ENCODE measurements at regions not wholly inside any gene's neighbourhood (a gene's known extent, or its start where the extent isn't known, plus 50 kb on each side); places are given as distances from the start of the nearest gene placed in this dataset.

GRCh38 chr4:44038811-44039210 is 409.8 kb downstream of the KCTD8 start:
- no peaks in the 10 kb centered on the region for H3K36me3 ChIP-seq (ENCODE audit: control insufficient read depth in 2 of 2, insufficient read depth in 1 of 2, low read length in 2 of 2)
- no peak for TF ChIP-seq ZNF843 (tag by site-specific recombination; IDR thresholded peaks at IDR 0.05)
- no peak for TF ChIP-seq HOXA7 (CRISPR knock-in tag; IDR thresholded peaks at IDR 0.05; ENCODE audit: borderline replicate concordance)
- no peak for TF ChIP-seq PRDM4 (tag by site-specific recombination; IDR thresholded peaks at IDR 0.05)
- TF ChIP-seq ZFP41 (tag by site-specific recombination; IDR thresholded peaks at IDR 0.05; ENCODE audit: borderline replicate concordance), result no peak
- no peak for TF ChIP-seq BCL11B (tag by site-specific recombination; IDR thresholded peaks at IDR 0.05; ENCODE audit: low read depth)
- TF ChIP-seq ZNF785 (tag by site-specific recombination; IDR thresholded peaks at IDR 0.05), result no peak
- no peak for TF ChIP-seq ZNF623 (tag by site-specific recombination; IDR thresholded peaks at IDR 0.05)
- TF ChIP-seq ZNF404 (tag by site-specific recombination; IDR thresholded peaks at IDR 0.05), result no peak
- no peak for TF ChIP-seq ZNF571 (tag by site-specific recombination; IDR thresholded peaks at IDR 0.05)
- no peak for TF ChIP-seq ZNF610 (tag by site-specific recombination; IDR thresholded peaks at IDR 0.05; ENCODE audit: borderline replicate concordance)
- TF ChIP-seq PBX3 (CRISPR knock-in tag; IDR thresholded peaks at IDR 0.05), result no peak
- TF ChIP-seq ZNF777 (tag by site-specific recombination; IDR thresholded peaks at IDR 0.05; ENCODE audit: borderline replicate concordance), result no peak
- no peak for TF ChIP-seq ZIC2 (tag by site-specific recombination; IDR thresholded peaks at IDR 0.05)
- no peak for TF ChIP-seq SP7 (tag by site-specific recombination; IDR thresholded peaks at IDR 0.05)
- TF ChIP-seq HOXD13 (CRISPR knock-in tag; IDR thresholded peaks at IDR 0.05; ENCODE audit: borderline replicate concordance), result no peak
- no peak for TF ChIP-seq ZFP37 (tag by site-specific recombination; IDR thresholded peaks at IDR 0.05)
- no peak for TF ChIP-seq ZBTB20 (tag by site-specific recombination; IDR thresholded peaks at IDR 0.05)
- no peak for TF ChIP-seq KLF1 (tag by site-specific recombination; IDR thresholded peaks at IDR 0.05)
- TF ChIP-seq, protein P1, sequence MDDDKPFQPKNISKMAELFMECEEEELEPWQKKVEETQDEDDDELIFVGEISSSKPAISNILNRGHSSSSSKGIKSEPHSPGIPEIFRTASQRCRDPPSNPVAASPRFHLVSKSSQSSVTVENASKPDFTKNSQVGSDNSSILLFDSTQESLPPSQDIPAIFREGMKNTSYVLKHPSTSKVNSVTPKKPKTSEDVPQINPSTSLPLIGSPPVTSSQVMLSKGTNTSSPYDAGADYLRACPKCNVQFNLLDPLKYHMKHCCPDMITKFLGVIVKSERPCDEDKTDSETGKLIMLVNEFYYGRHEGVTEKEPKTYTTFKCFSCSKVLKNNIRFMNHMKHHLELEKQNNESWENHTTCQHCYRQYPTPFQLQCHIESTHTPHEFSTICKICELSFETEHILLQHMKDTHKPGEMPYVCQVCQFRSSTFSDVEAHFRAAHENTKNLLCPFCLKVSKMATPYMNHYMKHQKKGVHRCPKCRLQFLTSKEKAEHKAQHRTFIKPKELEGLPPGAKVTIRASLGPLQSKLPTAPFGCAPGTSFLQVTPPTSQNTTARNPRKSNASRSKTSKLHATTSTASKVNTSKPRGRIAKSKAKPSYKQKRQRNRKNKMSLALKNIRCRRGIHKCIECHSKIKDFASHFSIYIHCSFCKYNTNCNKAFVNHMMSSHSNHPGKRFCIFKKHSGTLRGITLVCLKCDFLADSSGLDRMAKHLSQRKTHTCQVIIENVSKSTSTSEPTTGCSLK (tag by site-specific recombination; IDR thresholded peaks at IDR 0.05), result no peak
- no peak overlapping the region for H3K4me3 ChIP-seq (ENCODE audit: low read depth, low read length)
- ChIA-PET POLR2A (no interaction called here), CTCF (no interaction called here)
- no peaks in the 10 kb centered on the region for H3K9me3 ChIP-seq (ENCODE audit: control insufficient read depth, insufficient read depth, low read depth, low read length)
- H3K4me1 ChIP-seq (ENCODE audit: control insufficient read depth, insufficient read depth, low read length), result no peaks in the 10 kb centered on the region
- H3K27ac ChIP-seq (ENCODE audit: extremely low read depth, low read depth, low read length), result no peak overlapping the region

- TF ChIP-seq ZEB2 (tag by site-specific recombination; IDR thresholded peaks at IDR 0.05), result no peak
- no peak for TF ChIP-seq ZNF629 (tag by site-specific recombination; IDR thresholded peaks at IDR 0.05)
- TF ChIP-seq ZBTB49 (tag by site-specific recombination; IDR thresholded peaks at IDR 0.05; ENCODE audit: low read depth), result no peak
- H3K27ac ChIP-seq (ENCODE audit: extremely low read depth, low read depth, low read length), result no peak overlapping the region
- ChIA-PET POLR2A (no interaction called here), CTCF (no interaction called here)
- H3K36me3 ChIP-seq (ENCODE audit: control insufficient read depth in 2 of 2, insufficient read depth in 1 of 2, low read length in 2 of 2), result no peaks in the 10 kb centered on the region
- H3K4me3 ChIP-seq (ENCODE audit: low read depth, low read length), result no peak overlapping the region
- no peaks in the 10 kb centered on the region for H3K4me1 ChIP-seq (ENCODE audit: control insufficient read depth, insufficient read depth, low read length)
- no peaks in the 10 kb centered on the region for H3K9me3 ChIP-seq (ENCODE audit: control insufficient read depth, insufficient read depth, low read depth, low read length)
Observed at GRCh38 chr4:44046491-44046890, 402.1 kb downstream of the KCTD8 start.
